Astrocyte (in vitro differentiated cells and primary cell): ENCODE measurements at regions not wholly inside any gene's neighbourhood (a gene's known extent, or its start where the extent isn't known, plus 50 kb on each side); places are given as distances from the start of the nearest gene placed in this dataset.

Source experiments
- CTCF ChIP-seq: IDR thresholded peaks from 2 replicates; pipeline ENCODE4 v1.5.1; 2011; ENCODE audit warnings: low read depth, mild to moderate bottlenecking, inconsistent platforms, low read length, moderate library complexity; ENCODE audit not compliant: insufficient read depth
- EZH2 ChIP-seq: IDR thresholded peaks from 2 replicates; pipeline ENCODE4 v1.6.1; 2012; ENCODE audit warnings: mild to moderate bottlenecking, low read length, inconsistent platforms; ENCODE audit not compliant: insufficient read depth

GRCh38 chr6:145132709-145133108 is 602.6 kb downstream of the EPM2A start:
- TF ChIP-seq CTCF: no peak
- TF ChIP-seq EZH2: no peak
